Ecto neural progenitor cell (in vitro differentiated cells): ENCODE measurements at regions not wholly inside any gene's neighbourhood (a gene's known extent, or its start where the extent isn't known, plus 50 kb on each side); places are given as distances from the start of the nearest gene placed in this dataset.
"Not testable (repeated sequence)": the region's sequence is repeated elsewhere in the genome, so short reads cannot be mapped to it uniquely, and the experiment has no call there.

Source experiments
- DNase-seq: peaks from one replicate; pipeline ENCODE4 v3.0.0-alpha.2; 2018; ENCODE audit warnings: low spot score

DNA sequence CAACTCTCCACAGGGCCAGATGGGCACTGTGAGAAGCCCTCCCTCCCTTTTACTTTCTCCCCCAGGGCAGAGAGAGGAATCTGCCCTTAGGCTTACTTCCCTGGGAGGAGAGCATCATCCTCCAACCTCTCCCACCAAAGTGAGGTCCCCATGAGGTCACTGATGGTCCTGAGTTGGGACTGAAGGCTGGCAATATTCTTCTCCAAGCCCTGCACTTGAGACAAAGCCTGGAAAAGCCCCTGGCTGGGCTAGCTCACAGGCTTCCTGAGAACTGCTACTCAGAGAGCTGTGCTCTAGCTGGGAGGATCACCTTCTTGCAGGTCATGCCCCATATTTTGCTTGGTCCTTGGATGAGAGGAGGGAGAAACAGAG lies 110.0 kb upstream of the MEF2A start:
- no peak for DNase-seq

DNA sequence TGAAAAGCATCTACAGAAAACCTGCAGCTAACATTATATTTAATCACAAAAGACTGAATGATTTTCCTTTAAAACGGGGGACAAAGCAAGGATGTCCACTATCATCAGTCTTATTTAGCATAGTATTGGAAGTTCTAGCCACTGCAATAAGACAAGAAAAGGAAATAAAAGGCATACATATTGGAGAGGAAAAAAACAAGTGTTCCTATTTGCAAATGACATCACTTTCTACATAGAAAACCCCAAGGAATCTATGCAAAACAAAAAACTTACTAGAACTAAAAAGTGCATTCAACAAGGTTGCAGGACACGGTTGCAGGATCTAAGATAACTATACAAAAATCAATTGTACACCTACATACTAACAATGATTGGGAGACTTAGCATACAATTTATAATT lies 101.6 kb upstream of the MEF2A start:
- DNase-seq, result no peak

DNA sequence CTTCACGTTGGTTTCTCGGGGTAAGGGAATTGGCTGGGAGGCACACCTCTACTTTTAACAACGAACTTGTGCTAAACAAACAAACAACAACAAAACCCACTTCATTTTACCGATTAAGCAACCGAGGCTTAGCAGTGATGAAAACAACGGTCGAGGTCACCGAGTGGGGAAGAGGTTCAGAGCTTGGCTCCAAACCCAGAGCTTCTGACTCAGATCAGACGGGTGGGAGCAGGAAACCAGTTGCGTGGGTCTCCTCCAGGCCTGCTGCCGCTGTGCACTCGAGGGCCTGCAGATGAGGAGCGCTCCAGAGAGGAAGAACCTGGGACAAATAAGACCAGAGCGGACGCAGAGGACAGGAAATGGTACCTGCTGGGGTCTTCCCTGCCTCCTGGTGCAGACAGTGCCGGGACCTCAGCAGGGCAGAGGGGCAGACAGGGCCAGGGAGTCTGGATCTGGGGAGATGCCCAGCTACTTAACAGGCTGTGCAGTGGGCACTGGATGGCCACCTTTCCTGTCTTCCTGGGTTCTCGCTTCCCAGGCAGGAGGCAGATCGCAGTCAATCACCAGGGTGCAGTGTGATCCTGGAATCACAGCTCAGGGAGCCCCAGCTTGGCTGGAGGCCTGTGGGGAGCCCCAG lies 99.0 kb upstream of the MEF2A start:
- no peak for DNase-seq

DNA sequence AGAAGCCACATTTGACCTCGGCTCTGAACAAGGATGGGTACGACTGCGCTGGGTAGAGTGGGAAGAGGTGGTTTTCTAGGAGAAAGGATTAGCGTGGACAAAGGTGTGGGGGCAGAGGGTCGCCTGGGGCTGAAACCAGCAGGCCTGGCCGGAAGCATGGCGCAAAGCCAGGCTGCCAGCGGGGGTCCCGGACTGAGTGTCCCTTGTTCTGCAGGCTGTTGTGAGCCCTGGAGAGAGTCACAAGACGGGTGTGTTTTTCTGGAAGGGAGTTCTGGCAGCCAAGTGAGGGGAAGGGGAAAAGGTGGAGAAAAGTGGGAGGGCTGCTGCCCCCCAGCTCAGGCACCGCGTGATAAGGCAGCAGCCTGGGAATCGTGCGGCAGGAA lies 98.5 kb upstream of the MEF2A start:
- no peak for DNase-seq

DNA sequence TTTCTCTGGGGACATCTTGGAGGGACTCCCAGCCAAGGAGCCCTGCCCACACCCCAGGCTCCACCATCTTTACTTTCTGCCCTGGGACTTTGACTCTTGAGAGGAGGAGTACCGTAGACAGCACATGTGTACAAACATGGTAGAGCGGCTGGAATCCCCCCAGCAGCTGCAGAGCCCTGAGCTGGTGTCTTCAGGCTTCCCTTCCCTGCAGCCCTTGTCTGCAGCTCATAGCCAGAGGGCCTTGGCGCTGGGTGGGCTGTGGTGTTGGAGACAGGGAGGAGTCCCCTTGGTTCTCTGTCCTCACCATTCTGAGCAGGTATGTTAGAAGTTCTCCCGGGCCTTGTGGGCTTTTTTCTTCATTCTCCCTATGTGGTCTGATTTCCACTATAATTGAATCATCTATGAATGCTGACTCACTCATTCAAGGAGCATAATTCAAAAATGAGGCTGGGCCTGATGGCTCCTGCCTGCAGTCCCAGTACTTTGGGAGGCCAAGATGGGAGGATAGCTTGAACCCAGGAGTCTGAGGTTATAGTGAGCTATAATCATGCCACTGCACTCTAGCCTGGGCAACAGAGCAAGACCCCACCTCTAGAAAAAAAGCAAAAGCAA lies 97.8 kb upstream of the MEF2A start:
- no peak for DNase-seq

DNA sequence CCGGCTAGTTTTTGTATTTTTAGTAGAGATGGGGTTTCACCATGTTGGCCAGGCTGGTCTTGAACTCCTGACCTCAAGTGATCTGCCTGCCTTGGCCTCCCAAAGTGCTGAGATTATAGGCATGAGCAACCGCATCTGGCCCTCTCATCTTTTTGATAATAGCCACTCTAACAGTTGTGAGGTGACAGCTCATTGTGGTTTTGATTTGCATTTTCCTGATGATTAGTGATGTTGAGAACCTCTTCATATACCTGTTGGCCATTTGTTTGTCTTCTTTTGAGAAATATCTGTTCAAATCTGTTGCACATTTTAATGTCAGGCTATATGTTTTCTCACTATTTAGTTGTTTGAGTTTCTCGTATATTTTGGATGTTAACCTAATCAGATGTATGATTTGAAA lies 95.6 kb upstream of the MEF2A start:
- not testable (repeated sequence) for DNase-seq

DNA sequence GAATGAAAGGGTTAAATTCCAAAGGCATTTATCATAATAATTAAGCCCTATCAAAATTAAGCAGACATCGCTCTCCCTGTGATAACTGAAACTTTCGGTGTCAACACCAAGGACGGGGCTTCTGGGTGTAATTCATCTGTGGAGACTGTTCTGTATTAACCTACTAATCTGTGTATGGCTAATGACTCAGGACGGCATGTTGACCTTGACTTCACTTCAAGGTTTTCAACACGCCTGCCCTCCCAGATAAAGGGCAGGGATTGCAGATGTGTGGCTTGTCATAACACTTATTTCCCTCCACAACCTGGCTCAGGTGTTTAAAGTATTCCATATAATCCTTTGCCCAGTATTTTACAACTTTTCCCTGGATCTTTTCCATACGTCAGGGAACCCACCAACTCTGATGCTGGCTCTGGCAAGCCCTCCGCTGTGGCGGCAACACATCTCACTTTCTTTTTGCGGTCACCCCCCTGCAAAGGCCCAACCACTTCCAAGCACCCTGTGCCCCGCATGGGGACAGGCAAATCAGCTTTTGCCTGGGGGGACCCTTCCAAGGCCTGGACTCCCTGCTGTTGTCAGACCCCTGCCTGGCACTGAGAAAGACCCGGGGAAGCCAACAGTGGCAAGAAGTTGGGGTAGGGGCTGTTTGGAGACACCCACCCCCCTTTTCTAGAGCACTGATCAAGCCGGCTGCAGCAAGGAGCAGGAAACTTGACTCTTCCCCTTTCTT lies 93.2 kb upstream of the MEF2A start:
- DNase-seq, result no peak

DNA sequence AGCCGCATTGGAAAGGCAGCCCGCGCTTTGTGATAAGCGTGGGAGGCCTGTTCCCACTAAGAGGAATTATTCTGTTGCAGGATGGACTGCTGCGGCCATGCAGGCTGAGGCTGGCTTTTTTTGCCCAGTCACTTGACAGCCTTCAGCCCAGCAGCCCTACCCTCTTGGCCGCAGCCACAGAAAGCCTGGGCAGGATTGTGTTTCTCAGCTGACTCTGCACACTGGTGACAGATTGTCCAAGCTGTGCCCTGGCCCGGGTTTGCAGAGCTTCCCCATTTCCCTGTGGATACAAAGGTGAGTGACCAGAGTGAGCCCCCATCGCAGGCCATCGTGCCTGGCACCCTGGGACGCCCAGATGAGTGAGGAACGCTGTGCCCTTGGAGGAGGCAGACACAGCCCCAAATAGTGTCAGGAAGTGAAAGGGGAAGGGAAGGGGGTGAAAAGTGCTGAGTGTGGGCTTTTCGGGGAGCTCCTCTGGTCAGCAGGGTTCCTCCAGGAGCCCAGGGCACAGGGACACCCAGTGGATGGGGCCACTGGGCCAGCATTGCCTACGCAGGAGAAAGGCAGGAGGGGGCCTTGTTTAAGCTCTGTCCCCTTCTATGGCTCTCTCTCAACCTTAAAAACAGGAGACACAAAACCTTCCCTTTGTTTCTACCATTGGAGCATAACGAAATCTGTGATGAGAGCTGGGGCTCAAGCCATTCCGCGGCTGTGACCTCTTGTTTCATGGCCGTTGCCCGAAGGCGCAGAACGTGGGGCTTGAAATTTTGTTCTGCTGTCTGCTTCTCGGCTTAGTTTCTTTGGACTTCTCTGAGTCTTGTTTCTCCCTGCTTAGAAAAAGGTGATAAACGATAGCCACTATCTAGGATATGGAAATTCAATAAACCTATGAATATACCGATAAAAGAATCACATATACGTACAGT lies 91.5 kb upstream of the MEF2A start:
- no peak for DNase-seq

DNA sequence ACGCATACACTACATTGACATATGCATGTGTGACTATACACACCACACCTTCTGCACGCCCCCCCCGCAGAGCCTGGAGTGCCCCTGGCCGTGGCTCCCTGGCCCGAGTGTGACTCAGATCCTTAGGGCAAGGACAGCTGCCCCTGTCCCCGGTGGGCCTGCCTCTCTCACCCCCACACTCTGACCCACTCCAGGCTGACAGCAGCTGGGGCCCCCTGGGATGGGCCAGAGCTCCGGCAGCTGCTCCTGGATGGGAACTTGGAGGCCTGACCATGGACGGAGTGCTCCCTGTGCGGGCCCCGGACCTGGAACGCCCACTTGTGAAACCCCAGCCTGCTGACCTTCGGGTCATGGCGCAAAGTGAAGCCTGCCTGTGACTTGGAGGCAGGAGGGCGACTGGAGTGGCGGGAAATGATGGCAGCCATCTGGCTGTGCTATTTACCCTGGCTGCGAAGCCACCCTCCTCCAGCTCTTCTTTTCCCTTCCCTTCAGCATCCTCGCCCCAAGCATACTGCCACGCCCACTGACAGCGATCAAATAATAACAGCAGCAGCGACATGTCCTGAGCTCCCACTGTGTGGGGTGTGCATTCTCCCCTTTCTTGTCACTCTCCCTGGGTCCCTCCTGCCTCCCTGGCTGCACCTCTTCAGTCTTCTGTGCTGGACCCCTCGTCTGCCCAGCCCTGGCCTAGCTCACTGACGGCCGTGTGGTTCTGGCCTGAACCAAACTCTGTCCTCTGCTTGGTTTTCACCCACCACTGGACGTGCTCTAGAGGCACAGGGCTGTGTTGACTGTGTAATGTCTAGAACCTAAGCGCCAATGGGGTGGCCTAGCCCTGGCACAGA lies 90.7 kb upstream of the MEF2A start:
- DNase-seq, result no peak

DNA sequence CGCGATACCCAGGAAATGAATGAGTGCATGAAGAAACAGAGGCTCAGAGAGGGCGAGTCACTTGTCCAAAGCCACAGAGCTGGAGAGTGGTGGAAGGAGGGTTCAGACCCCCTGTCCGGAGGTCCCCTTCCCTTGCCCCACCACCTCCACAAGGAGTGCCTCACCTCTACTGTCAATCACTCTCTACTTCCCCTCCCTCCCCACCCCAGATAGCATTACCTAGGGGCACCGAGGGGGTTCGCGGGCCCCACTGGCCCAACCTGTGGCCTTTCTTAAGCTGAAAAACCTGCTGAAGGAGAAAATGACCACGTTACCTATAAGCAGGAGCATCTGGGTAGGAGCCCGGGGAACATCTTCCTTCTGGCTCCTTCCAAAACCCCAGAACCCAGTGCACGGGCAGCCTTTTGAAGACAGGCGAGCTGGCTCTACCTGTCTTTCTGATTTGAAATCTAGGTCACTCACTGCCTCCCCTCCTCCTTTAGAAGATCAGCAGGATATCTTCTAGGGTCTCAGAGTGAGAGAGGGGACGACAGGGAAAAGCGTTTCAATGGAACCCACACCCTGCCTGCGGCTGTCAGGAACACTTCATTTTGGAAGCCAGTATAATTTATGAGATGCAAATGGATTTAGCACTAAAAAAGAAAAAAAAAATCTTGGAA lies 89.9 kb upstream of the MEF2A start:
- DNase-seq, result no peak

DNA sequence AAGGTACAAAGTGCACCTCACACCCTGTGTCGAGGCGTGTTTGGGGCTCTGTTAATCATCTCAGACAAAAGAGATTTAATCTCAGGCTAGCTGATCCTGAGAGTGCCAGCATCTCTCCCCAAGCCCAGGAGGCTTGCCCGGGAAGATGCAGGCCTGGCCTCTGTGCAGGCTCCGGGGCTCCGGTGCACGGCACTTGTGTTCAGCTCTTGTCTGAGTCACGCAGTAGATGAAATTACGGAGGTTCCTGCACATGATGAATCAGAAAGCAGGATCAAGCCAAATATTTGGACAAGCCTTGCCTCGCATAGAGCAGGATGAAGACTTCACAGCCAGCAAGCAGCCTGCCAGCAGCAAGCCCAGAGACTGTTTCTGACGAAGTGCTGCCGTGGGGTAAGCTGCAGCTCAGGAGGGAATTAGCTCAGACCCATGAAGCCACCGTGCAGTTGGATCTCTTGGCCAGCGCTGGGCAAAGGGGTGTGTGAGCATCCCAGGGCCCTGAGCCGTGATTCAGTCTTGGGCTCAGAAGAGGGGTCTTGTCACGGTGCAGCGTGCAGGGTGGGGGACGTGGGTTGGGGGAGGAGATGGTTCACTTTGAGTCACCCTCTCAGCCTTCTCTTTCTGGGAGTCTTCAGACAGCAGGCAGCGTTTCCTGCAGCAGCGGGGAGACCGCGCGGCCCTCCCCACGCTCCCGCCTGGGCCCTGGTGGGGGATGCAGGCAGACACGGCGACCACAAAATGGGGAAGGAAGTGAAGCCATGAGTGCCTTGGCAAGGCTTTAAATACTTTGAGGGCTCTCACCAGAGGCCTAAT lies 89.2 kb upstream of the MEF2A start:
- DNase-seq, result no peak

DNA sequence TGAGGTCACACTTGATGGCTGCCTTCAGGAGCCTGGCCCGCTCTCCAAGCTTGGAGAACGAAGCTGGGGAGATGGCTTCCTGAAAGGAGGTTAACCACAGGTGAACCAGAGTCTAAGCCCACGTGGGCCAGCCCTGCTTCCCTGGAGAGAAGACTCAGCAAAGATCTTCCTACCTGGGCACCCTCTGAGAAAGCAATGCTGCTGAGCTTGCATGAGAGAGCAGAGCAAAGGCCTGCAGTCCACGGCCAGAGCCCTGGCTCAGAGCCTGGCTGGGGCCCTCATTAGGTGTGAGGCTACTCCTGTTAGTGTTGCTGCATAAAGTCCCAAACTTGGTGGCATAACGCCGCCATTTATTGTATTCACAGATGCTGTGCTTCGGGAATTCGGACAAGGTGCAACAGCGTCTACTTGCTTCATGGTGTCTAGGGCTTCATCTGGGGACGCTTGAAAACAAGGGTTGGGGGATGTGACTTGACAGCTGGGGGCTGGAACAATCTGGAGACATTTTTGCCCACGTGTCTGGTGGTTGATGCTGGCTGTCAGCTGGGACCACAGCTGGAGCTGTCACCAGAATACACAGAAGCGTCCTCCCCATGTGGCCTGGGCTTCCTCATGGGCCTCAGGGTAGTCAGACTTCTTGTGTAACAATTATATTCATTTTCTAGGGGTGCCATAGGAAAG lies 87.9 kb upstream of the MEF2A start:
- no peak for DNase-seq

DNA sequence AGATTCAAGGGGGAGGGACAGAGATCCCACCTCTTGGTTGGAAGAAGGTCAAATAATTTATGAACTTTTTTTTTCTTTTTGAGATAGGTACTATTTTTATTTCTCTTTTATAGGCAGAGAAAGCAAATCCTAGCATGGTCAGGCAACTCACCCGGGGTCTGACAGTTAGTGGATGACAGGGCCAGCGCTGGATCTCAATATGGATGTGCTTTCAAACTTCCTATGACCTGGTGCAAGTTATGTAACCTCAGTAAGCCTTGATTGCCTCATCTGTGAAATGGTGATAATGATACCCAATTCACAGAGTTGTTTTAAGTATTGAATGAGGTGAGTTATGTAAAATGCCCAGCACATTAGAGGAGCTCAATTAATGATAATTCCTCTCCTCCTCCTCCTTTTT lies 86.8 kb upstream of the MEF2A start:
- DNase-seq, result no peak

DNA sequence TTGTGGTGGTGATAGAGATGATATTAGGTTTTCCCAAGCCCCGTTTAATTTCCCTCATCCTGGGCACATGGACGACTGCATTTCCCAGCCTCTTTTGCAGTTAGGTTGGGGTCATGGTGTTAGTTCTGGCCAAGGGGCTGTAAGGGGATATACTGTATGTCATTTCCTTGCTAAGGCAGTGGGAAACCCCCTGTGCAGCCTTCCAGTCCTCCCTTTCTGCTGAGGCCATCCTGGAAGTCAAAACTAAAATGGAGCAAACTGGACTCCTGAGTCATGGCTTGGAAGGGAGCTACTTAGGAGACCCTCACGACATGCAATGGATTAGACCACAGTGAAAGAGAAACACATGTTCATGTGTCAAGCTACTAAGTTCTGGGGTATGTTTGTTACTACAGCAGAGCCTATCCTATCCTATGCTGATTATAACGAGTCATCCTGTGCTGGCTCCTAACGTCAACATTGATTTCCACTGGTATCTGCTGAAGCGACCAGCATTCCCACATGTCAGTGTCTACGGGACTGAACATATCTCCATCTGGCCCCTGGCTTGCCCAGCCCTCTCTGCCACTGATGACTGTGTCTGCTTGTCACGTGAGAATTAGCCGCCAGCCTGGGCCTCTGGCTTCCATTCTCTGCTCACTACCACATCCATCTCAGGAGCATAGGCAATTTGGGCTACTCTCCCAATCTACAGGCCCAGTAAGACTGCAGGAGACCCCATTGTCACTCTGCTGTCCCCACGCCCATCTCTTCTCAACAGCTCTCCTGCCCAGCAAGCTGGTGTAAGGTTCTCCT lies 85.6 kb upstream of the MEF2A start:
- DNase-seq, result no peak

DNA sequence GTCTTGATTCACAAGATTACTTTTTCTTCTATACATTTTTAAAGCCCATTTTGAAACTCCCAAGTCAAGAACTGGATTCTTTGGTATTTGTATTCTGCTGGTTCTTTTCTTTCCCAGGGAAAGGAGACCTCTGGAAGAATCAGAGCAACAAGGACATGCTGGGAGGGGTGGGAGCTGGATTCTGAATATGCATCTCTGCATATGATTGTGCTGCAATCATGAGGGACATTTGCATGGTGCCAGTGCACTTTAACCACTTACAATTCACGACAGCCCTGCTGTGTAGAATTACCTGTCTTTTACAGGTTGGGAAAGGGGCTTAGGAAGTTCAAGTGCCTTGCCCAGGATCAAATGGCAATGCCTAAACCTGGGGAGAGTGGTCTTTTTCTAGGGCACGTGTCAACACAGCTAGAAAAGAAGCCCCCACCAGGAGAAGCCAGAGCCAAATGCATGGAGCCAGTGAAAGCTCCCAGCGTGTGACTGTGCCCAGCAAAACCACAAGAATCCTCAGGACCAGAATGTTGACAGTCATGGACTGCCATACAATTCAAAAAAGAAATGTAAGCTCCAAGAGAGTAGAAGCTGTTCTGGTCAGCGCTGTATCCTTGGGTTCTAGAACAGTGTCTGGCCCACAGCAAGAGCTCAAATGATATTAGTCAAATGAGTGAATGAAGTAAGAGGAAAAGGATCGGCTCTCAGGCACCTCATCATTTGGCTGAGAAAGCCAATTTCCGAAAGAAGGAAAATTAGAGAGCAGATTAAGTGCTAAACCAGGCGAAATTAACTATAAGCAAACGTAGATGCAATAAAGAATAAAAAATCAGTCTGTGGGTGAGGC lies 84.5 kb upstream of the MEF2A start:
- DNase-seq, result no peak

DNA sequence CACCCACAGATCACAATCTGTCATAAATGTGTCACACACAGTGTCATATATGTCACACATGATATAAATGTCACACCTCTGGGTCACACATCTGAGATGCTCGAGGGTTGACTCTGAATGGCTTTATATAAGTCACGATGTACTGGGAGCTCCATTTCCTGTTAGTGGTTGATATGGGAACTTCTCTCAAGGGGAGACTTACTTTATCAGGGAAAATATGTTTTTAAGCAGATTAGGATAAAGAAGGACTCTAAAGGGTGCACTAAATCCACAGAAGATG lies 83.9 kb upstream of the MEF2A start:
- no peak for DNase-seq

DNA sequence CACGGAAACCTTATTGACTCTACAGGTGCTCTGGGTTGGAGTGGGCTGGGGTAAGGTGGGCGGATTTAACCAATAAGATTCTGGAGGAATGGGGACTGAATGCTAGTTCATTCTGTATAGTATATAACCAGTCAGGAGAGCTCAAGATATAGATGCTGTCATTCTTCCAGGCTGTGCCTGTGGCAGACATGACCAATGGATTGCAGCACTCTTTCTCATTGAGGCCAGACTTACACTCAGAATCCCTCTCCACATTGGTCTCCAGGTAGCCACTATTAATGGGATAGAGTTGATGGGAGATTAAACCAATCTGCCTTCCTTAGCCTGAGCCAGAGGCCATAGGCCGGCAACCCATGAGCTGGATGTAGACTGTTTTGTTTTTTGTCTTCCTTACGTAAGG lies 82.8 kb upstream of the MEF2A start:
- no peak for DNase-seq
